Testis (tissue), 2 donors: ENCODE measurements at regions not wholly inside any gene's neighbourhood (a gene's known extent, or its start where the extent isn't known, plus 50 kb on each side); places are given as distances from the start of the nearest gene placed in this dataset.

ENCODE experiments used
- DNase-seq: peaks from one replicate; pipeline ENCODE4 v3.0.0-alpha.2; 2019
- H3K27ac ChIP-seq, 2 donors: fragments of 200-600 bp; sonication (generic); one replicate each; pipeline ENCODE4 v1.5.1; 2019
- H3K27me3 ChIP-seq: fragments of 200-600 bp; sonication (generic); one replicate; pipeline ENCODE4 v1.5.1; 2019
- H3K36me3 ChIP-seq: fragments of 200-600 bp; sonication (generic); one replicate; pipeline ENCODE4 v1.5.1; 2017; ENCODE audit warnings: low read depth; ENCODE audit errors: missing control alignments
- H3K4me1 ChIP-seq: fragments of 200-600 bp; sonication (generic); one replicate; pipeline ENCODE4 v1.5.1; 2019
- H3K4me3 ChIP-seq, 2 donors: fragments of 200-600 bp; sonication (generic); one replicate each; pipeline ENCODE4 v1.5.1; 2017 to 2019
- H3K9me3 ChIP-seq: fragments of 200-600 bp; sonication (generic); one replicate; pipeline ENCODE4 v1.5.1; 2017
- CTCF ChIP-seq, 3 experiments: fragments of 450-650 bp in 2 of 3; fragments of 200-600 bp in 1 of 3; sonication (generic) in 1 of 3; IDR thresholded peaks; one replicate each; pipeline ENCODE4 v1.5.1; 2016 to 2019; ENCODE audit warnings: antibody characterized with exemption in 3 of 3, mild to moderate bottlenecking in 2 of 3, moderate library complexity in 1 of 3
- POLR2A ChIP-seq: fragments of 450-650 bp; IDR thresholded peaks from one replicate; pipeline ENCODE4 v1.6.1; 2017; ENCODE audit warnings: antibody characterized with exemption, mild to moderate bottlenecking, moderate library complexity
- WGBS, 2 donors: methylation state at CpG; one replicate each; pipeline ENCODE4 v1.1.5; 2018; 5-methylcytosine and 5-hydroxymethylcytosine counted together
- intact Hi-C: fragments of 100-400 bp; cut with DNase I; formaldehyde crosslinking; loops from one replicate; pipeline ENCODE4 v1.15.1; 2023; ENCODE audit warnings: low total_unique reads

GRCh38 chr22:48099671-48100070, 1337.2 kb downstream of the TBC1D22A start:
- intact Hi-C loops: no loop called here
- H3K27me3 ChIP-seq: no peaks in the 10 kb centered on the region
- WGBS, 2 donors: 71 to 89% methylated on average over 7 to 9 of the region's 9 CpGs

GRCh38 chr22:48099251-48099650, 1336.8 kb downstream of the TBC1D22A start:
- Histone ChIP-seq H3K27ac (no peak overlapping the region), H3K4me3 (no peak overlapping the region), H3K4me1 (no peaks in the 10 kb centered on the region), H3K9me3 (no peaks in the 10 kb centered on the region), H3K27me3 (no peaks in the 10 kb centered on the region), H3K36me3 (no peaks in the 10 kb centered on the region)
- intact Hi-C loops: no loop called here
- WGBS, 2 donors: 80 to 92% methylated on average over 2 to 8 of the region's 8 CpGs
- no peak for TF ChIP-seq POLR2A
- TF ChIP-seq CTCF (IDR thresholded peaks at IDR 0.05): no peak
- DNase-seq: no peak

More at GRCh38 chr22:48099671-48100070, 1337.2 kb downstream of the TBC1D22A start:
- DNase-seq: no peak
- Histone ChIP-seq H3K9me3 (no peaks in the 10 kb centered on the region), H3K4me1 (no peaks in the 10 kb centered on the region), H3K4me3 (no peak overlapping the region), H3K36me3 (no peaks in the 10 kb centered on the region), H3K27ac (no peak overlapping the region)
- TF ChIP-seq CTCF (IDR thresholded peaks at IDR 0.05) (no peak), POLR2A (no peak)

- Histone ChIP-seq H3K4me1 (no peaks in the 10 kb centered on the region), H3K27ac (no peak overlapping the region), H3K9me3 (no peaks in the 10 kb centered on the region), H3K4me3 (no peak overlapping the region), H3K36me3 (no peaks in the 10 kb centered on the region), H3K27me3 (no peaks in the 10 kb centered on the region)
- DNase-seq: no peak
- no peak for TF ChIP-seq POLR2A
- TF ChIP-seq CTCF (IDR thresholded peaks at IDR 0.05): no peak
- intact Hi-C loops: no loop called here
- WGBS, 2 donors: 75 to 85% methylated on average over 8 to 10 of the region's 10 CpGs
Measured at GRCh38 chr22:48098921-48099245, 1336.4 kb downstream of the TBC1D22A start.

GRCh38 chr22:48098243-48098920, 1335.9 kb downstream of the TBC1D22A start:
- no peak for DNase-seq
- intact Hi-C loops: no loop called here
- Histone ChIP-seq H3K27me3 (no peaks in the 10 kb centered on the region), H3K9me3 (no peaks in the 10 kb centered on the region), H3K27ac (no peak overlapping the region), H3K4me1 (no peaks in the 10 kb centered on the region), H3K36me3 (no peaks in the 10 kb centered on the region), H3K4me3 (no peak overlapping the region)
- 73 to 84% methylated on average over 8 of the region's 8 CpGs for whole genome bisulfite sequencing, 2 donors
- TF ChIP-seq POLR2A: no peak

GRCh38 chr22:48097723-48098122, 1335.3 kb downstream of the TBC1D22A start:
- intact Hi-C loops: no loop called here
- no peak for TF ChIP-seq POLR2A
- no peak for TF ChIP-seq CTCF (IDR thresholded peaks at IDR 0.05)
- no peaks in the 10 kb centered on the region for H3K27me3 ChIP-seq
- DNase-seq: no peak
- H3K4me3 ChIP-seq: no peak overlapping the region
- H3K27ac ChIP-seq: no peak overlapping the region
- H3K36me3 ChIP-seq: no peaks in the 10 kb centered on the region
- H3K9me3 ChIP-seq: no peaks in the 10 kb centered on the region
- 72 to 82% methylated on average over 7 of the region's 7 CpGs for WGBS, 2 donors
- H3K4me1 ChIP-seq: no peaks in the 10 kb centered on the region
